ENCODE measurements at regions not wholly inside any gene's neighbourhood (a gene's known extent, or its start where the extent isn't known, plus 50 kb on each side); places are given as distances from the start of the nearest gene placed in this dataset.

- DNase-seq (ENCODE audit: low spot score) (no peak), ATAC-seq (ENCODE audit: low FRiP score) (no peak)
- TF ChIP-seq CTCF (IDR thresholded peaks at IDR 0.05): no peak
Observed at GRCh38 chr10:10178476-10178875, 839.2 kb upstream of the CELF2 start.

- ATAC-seq (ENCODE audit: low FRiP score) (no peak), DNase-seq (ENCODE audit: low spot score) (no peak)
- no peak for TF ChIP-seq CTCF (IDR thresholded peaks at IDR 0.05)
Observed at GRCh38 chr10:10193848-10194247, 823.8 kb upstream of the CELF2 start.

- DNase-seq (ENCODE audit: low spot score) (no peak), ATAC-seq (ENCODE audit: low FRiP score) (no peak)
- no peak for TF ChIP-seq CTCF (IDR thresholded peaks at IDR 0.05)
Observed at GRCh38 chr10:10196701-10197100, 821.0 kb upstream of the CELF2 start.

DNA sequence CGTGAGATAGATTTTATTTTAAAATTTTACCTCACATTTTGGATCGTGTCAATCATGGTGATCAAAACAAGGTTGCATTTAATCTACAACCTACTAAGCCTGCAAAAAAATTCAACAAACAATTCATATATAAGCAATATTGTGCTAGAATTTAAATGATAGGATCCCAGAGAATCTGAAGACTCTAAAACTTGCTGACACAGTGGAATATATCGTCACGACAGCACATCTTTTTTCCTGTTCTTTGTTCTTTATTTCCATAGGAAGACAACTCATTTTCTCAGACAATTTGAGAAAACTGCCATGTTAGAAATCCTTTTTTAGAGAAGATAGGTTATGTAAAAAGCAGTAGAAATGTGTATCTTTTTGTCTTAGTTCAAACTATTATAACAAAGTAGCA, 820.2 kb upstream of the CELF2 start:
- DNase-seq (ENCODE audit: low spot score): no peak
- ATAC-seq (ENCODE audit: low FRiP score): no peak
- TF ChIP-seq CTCF (IDR thresholded peaks at IDR 0.05): no peak

- ATAC-seq (ENCODE audit: low FRiP score): no peak
- no peak for TF ChIP-seq CTCF (IDR thresholded peaks at IDR 0.05)
- DNase-seq (ENCODE audit: low spot score): no peak
Observed at GRCh38 chr10:10198363-10198762, 819.3 kb upstream of the CELF2 start.

GRCh38 chr10:10204415-10204814, 813.3 kb upstream of the CELF2 start:
- TF ChIP-seq CTCF (IDR thresholded peaks at IDR 0.05): no peak
- DNase-seq (ENCODE audit: low spot score) (no peak), ATAC-seq (ENCODE audit: low FRiP score) (no peak)

- TF ChIP-seq CTCF (IDR thresholded peaks at IDR 0.05): no peak
- ATAC-seq (ENCODE audit: low FRiP score): no peak
Observed at GRCh38 chr10:10205906-10206305, 811.8 kb upstream of the CELF2 start.

More at GRCh38 chr10:10205906-10206305, 811.8 kb upstream of the CELF2 start:
- DNase-seq (ENCODE audit: low spot score): no peak
